Natural killer cell treated with Interleukin-12 subunit alpha and Interleukin-12 subunit beta and Interleukin-15 and Interleukin-18, amount 100 ng/mL, for 72 hours (primary cell): ENCODE measurements at regions not wholly inside any gene's neighbourhood (a gene's known extent, or its start where the extent isn't known, plus 50 kb on each side); places are given as distances from the start of the nearest gene placed in this dataset.
"Not testable (repeated sequence)": the region's sequence is repeated elsewhere in the genome, so short reads cannot be mapped to it uniquely, and the experiment has no call there.

Experiments used
- ATAC-seq, 2 donors: fragments of 150-1000 bp; cut with Tn5 transposase in 1 of 2; sonication (Bioruptor Pico), chemical (Tn5 transposase) in 1 of 2; 2 replicates each; pipeline ENCODE4 v1.10.0; 2021
- DNase-seq: peaks from one replicate; pipeline ENCODE4 v3.0.0; 2022; ENCODE audit warnings: low spot score
- H3K27ac Mint-ChIP-seq, 2 donors: 1 replicate in 1 of 2; 2 replicates in 1 of 2; pipeline ENCODE4 v1.8.0; 2022; ENCODE audit warnings: mixed read lengths in 2 of 2, mild to moderate bottlenecking in 1 of 2, moderate library complexity in 1 of 2
- H3K27me3 Mint-ChIP-seq, 2 donors: 1 replicate in 1 of 2; 2 replicates in 1 of 2; pipeline ENCODE4 v1.8.0; 2022; ENCODE audit warnings: mixed read lengths in 2 of 2
- H3K36me3 Mint-ChIP-seq: one replicate; pipeline ENCODE4 v1.8.0; 2022; ENCODE audit warnings: mixed read lengths
- H3K4me1 Mint-ChIP-seq, 2 donors: 1 replicate in 1 of 2; 2 replicates in 1 of 2; pipeline ENCODE4 v1.8.0; 2022; ENCODE audit warnings: low read depth in 2 of 2, mixed read lengths in 2 of 2, mild to moderate bottlenecking in 1 of 2
- H3K4me3 Mint-ChIP-seq: one replicate; pipeline ENCODE4 v1.8.0; 2022; ENCODE audit warnings: mixed read lengths
- H3K9me3 Mint-ChIP-seq: 2 replicates; pipeline ENCODE4 v1.8.0; 2022; ENCODE audit warnings: mixed read lengths

DNA sequence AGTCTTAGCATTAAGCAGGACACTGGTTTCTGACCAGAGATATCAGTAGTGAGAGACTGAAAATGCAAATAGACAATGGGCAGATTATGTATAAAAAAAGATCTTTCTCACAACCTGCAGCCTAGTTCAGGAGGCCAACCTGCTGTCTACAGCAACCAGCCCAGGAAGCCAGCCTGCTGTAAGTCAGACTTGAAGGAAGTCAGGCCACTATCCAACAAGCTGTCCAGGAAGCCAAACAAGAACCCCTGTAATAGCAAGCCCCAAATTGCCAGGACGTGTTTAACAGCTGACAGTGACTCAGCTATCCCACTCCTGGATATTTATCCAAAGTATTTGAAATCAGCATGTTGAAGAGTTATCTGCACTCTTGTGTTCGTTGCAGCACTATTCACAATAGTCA, 121.8 kb upstream of the SPIN1 start:
- DNase-seq: no peak
- Mint-ChIP-seq H3K27me3 (no peaks in the 10 kb centered on the region), H3K4me1 (peaks cover 0 to 7% of the 10 kb centered on the region in 2 donors), H3K4me3 (no peak overlapping the region), H3K9me3 (no peaks in the 10 kb centered on the region), H3K27ac (no peak overlapping the region), H3K36me3 (no peaks in the 10 kb centered on the region)
- no peak for ATAC-seq

DNA sequence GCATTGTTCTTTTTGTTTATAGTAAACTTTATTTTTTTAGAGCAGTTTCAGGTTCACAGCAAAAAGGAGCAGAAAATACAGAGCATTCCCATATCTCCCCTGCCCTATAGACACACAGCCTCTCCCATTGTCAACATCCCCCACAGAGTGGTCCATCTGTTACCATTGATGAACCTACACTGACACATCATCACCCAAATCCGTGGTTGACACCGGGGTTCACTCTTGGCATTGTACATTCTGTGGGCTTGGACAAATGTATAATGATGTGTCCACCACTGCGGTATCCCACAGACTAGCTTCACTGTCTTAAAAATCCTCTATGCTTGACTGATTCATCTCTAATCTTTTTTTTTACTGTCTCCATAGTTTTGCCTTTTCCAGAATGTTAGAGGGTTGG, 120.7 kb upstream of the SPATA31C2 start:
- no peak overlapping the region for H3K4me3 Mint-ChIP-seq
- no peaks in the 10 kb centered on the region for H3K36me3 Mint-ChIP-seq
- ATAC-seq (no peak), DNase-seq (no peak)
- H3K27me3 Mint-ChIP-seq: peaks cover 21 to 22% of the 10 kb centered on the region in 2 donors
- H3K4me1 Mint-ChIP-seq: peaks cover 0 to 9% of the 10 kb centered on the region in 2 donors
- H3K9me3 Mint-ChIP-seq: no peaks in the 10 kb centered on the region
- no peak overlapping the region for H3K27ac Mint-ChIP-seq

DNA sequence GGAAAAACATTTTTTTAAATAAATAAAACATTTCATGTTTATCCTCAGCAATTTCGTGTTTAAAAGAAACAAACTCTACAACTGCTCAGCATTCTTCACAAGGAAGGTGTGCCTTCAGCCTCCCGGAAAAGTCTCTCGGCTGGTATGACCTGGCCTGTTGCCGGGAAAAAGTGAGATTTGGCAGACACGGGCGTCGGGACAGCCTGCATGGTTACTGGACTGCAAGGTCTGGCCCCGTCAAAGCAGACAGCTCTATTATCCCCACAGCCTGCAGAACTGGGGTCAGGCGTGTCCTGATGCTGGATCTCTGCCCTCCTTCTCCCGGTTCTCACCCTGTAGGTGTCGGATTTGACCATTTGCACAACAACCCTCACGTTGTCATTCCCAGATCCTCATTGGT, 120.3 kb upstream of the SPATA31C2 start:
- DNase-seq (no peak), ATAC-seq (no peak)
- Mint-ChIP-seq H3K4me1 (peaks cover 0 to 9% of the 10 kb centered on the region in 2 donors), H3K4me3 (no peak overlapping the region), H3K9me3 (no peaks in the 10 kb centered on the region), H3K27ac (no peak overlapping the region), H3K27me3 (peaks cover 21 to 22% of the 10 kb centered on the region in 2 donors), H3K36me3 (no peaks in the 10 kb centered on the region)

DNA sequence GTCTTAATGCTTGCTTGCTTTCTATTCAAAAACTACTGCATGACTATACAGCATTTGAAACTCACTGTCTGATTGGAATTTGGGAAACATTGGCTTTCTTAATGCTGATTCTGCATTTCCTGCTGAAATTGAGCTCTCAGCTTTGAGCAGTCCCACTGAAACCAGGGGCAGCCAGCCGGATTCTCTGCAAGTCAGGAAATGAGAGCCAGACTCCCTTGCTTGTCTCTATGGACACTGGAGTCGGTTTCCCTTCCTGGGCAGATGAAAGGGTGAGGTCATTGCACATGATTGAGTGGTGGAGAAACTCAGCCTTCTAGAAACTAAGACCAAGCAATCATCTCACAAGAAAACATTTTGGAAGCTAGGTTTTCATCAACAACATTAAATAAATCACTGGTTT, 119.7 kb upstream of the SPATA31C2 start:
- Mint-ChIP-seq H3K4me3 (no peak overlapping the region), H3K9me3 (no peaks in the 10 kb centered on the region), H3K4me1 (peaks cover 0 to 9% of the 10 kb centered on the region in 2 donors), H3K27me3 (peaks cover 21 to 22% of the 10 kb centered on the region in 2 donors), H3K36me3 (no peaks in the 10 kb centered on the region), H3K27ac (no peak overlapping the region)
- ATAC-seq (no peak), DNase-seq (no peak)

DNA sequence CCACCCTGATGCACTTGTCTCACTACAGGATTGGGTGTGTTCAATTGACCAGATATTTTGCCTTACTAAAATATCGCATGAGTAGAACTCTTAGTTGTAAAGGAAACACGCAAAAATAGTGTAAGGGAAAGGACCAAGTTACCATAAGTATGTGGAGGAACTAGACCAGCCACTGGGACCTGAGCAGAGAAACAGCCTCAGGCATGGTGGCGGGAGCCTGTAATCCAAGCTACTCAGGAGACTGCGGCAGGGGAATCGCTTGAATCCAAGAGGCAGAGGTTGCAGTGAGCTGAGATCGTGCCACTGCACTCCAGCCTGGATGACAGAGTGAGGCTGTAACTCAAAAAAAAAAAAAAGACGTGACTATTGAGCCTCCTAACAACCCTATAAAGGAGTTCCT, 117.9 kb upstream of the SPATA31C2 start:
- no peak for ATAC-seq
- Mint-ChIP-seq H3K4me3 (no peak overlapping the region), H3K9me3 (peaks cover 2% of the 10 kb centered on the region), H3K4me1 (peaks cover 0 to 2% of the 10 kb centered on the region in 2 donors), H3K27me3 (peaks cover 21 to 22% of the 10 kb centered on the region in 2 donors), H3K27ac (no peak overlapping the region), H3K36me3 (peaks cover 4% of the 10 kb centered on the region)
- DNase-seq: no peak

DNA sequence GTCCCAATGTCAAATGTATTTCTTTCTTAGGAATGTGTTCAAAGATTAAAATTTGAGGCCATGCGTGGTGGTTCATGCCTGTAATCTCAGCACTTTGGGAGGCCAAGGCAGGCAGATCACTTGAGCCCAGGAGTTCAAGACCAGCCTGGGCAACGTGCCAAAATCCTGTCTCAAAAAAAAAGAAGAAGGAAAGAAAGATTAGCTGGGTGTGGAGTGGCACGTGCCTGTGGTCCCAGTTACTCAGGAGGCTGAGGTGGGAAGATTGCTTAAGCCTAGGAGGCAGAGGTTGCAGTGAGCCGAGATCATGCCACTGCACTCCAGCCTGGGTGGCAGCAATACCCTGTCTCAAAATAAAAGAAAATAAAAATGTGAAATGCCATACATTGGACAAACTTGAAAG, 117.5 kb upstream of the SPATA31C2 start:
- not testable (repeated sequence) for ATAC-seq, H3K4me3 Mint-ChIP-seq, H3K36me3 Mint-ChIP-seq, H3K27ac Mint-ChIP-seq, H3K9me3 Mint-ChIP-seq, H3K4me1 Mint-ChIP-seq, DNase-seq
- peaks cover 19 to 22% of the 10 kb centered on the region in 2 donors for H3K27me3 Mint-ChIP-seq

DNA sequence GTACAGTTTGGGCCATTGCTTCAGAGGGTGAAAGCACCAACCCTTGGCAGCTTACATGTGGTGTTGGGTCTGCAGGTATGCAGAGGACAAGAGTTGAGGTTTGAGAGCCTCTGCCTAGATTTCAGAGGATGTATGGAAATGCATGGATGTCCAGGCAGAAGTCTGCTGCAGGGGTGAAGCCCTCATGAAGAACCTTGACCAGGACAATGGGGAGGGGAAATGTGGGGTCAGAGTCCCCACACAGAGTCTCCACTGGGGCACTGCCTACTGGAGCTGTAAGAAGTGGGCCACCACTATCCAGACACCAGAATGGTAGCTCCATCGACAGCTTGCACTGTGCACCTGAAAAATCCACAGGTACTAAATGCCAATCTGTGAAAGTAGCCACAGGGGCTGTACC, 113.6 kb upstream of the SPATA31C2 start:
- Mint-ChIP-seq H3K4me3 (no peak overlapping the region), H3K9me3 (peaks cover 8% of the 10 kb centered on the region), H3K27me3 (peaks cover 32 to 35% of the 10 kb centered on the region in 2 donors), H3K4me1 (no peaks in the 10 kb centered on the region), H3K36me3 (peaks cover 9% of the 10 kb centered on the region), H3K27ac (no peak overlapping the region)
- DNase-seq (no peak), ATAC-seq (no peak)

DNA sequence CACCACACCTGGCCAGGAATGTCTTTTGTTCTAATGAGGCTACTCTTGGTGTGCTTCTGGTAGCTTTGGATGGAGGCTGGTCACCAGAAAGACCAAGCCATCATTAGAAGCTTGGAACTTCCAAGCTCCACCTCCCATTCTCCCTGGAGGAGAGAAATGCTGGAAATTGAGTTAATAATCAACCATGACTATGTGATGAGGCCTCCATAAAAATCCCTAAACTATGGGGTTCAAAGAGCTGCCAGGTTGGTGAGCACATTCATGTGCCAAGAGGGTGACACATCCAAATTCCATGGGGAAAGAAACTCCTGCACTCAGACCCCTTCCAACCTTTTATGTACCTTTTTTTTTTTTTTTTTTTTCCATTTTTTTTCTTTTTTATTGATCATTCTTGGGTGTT, 105.5 kb upstream of the SPATA31C2 start:
- peaks cover 0 to 3% of the 10 kb centered on the region in 2 donors for H3K4me1 Mint-ChIP-seq
- no peak for ATAC-seq
- H3K9me3 Mint-ChIP-seq: no peaks in the 10 kb centered on the region
- H3K27ac Mint-ChIP-seq: no peak overlapping the region
- no peak overlapping the region for H3K4me3 Mint-ChIP-seq
- H3K36me3 Mint-ChIP-seq: no peaks in the 10 kb centered on the region
- DNase-seq: no peak
- H3K27me3 Mint-ChIP-seq: peaks cover 40 to 50% of the 10 kb centered on the region in 2 donors

DNA sequence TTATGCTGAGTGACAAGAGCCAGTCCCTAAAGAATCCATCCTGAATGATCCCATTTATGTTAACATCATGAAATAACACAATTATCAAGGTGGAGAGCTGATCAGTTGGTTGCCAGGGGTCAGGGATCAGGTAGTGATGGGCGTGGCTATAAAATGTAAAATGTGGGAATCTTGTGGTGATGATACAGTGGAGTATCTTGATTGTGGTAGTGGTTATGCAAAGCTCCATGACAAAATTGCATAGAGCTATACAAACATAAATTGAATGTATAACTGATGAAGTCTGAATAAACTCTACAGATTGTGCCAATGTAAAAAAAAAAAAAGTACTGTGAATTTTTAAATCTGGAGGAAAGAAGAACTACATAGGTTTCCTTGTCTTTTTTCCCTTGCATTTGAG, 104.6 kb upstream of the SPATA31C2 start:
- H3K4me3 Mint-ChIP-seq: no peak overlapping the region
- no peak for ATAC-seq
- peaks cover 0 to 9% of the 10 kb centered on the region in 2 donors for H3K4me1 Mint-ChIP-seq
- H3K27ac Mint-ChIP-seq: no peak overlapping the region
- H3K9me3 Mint-ChIP-seq: no peaks in the 10 kb centered on the region
- no peaks in the 10 kb centered on the region for H3K36me3 Mint-ChIP-seq
- no peak for DNase-seq
- peaks cover 34 to 42% of the 10 kb centered on the region in 2 donors for H3K27me3 Mint-ChIP-seq

DNA sequence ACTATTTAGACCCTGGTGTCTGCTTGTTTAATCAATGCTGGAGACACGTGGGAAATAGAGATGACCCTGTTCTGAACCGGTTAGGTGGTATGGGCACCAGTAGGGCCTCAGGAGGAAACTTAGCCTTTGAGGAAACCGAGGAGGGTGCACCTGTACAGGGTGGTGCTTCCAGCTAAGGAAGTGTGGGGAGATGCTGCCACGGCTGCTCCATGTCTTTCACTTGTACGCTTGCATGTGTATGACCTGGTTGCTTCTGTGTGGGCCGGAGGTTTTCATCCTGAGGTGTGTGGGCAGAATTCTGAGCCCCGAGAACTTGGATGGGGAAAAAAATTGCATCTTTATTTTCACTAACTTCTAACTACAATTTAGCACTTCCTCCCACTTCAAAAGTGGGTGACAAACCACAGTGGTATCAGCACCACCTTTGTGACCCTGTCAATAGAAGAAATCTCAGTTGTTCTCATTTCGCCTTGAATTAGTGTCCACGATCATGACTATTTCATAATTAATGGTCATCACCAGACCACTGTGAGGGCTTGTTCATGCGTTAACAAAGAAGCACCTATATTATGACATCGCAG, 99.8 kb upstream of the SPATA31C2 start:
- DNase-seq: no peak
- ATAC-seq: no peak

DNA sequence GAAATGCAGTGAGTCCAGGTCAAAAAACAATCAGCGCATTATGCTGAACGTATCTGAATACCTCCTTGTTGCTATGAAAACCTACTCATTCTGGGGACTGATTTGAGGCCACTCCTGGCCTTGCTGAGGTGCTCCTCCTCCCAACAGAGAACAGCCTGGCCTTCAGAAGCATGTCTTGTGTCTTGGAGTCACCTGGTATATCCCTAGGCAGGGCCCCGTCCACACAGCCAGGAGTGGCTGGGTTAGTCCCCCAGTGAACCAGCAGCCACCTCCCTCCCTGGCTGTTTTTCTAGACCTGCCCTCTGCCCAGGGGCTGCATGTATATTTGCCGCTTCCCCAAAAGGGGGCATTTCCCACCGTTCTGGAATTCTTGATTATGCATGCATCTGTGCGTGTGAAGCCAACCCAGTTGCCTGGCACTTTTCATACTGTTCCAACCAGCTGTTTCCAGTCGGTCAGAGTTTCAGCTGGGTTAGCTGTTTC, 99.2 kb upstream of the SPATA31C2 start:
- Mint-ChIP-seq H3K4me3 (no peak overlapping the region), H3K4me1 (peaks cover 0 to 17% of the 10 kb centered on the region in 2 donors), H3K27me3 (peaks cover 51 to 52% of the 10 kb centered on the region in 2 donors), H3K9me3 (peaks cover under 1% of the 10 kb centered on the region), H3K27ac (no peak overlapping the region), H3K36me3 (no peaks in the 10 kb centered on the region)
- DNase-seq (no peak), ATAC-seq (no peak)

More for the DNA sequence above, 99.8 kb upstream of the SPATA31C2 start:
- Mint-ChIP-seq H3K9me3 (no peaks in the 10 kb centered on the region), H3K4me1 (peaks cover 0 to 17% of the 10 kb centered on the region in 2 donors), H3K27ac (no peak overlapping the region), H3K4me3 (no peak overlapping the region), H3K36me3 (no peaks in the 10 kb centered on the region), H3K27me3 (peaks cover 51 to 52% of the 10 kb centered on the region in 2 donors)

DNA sequence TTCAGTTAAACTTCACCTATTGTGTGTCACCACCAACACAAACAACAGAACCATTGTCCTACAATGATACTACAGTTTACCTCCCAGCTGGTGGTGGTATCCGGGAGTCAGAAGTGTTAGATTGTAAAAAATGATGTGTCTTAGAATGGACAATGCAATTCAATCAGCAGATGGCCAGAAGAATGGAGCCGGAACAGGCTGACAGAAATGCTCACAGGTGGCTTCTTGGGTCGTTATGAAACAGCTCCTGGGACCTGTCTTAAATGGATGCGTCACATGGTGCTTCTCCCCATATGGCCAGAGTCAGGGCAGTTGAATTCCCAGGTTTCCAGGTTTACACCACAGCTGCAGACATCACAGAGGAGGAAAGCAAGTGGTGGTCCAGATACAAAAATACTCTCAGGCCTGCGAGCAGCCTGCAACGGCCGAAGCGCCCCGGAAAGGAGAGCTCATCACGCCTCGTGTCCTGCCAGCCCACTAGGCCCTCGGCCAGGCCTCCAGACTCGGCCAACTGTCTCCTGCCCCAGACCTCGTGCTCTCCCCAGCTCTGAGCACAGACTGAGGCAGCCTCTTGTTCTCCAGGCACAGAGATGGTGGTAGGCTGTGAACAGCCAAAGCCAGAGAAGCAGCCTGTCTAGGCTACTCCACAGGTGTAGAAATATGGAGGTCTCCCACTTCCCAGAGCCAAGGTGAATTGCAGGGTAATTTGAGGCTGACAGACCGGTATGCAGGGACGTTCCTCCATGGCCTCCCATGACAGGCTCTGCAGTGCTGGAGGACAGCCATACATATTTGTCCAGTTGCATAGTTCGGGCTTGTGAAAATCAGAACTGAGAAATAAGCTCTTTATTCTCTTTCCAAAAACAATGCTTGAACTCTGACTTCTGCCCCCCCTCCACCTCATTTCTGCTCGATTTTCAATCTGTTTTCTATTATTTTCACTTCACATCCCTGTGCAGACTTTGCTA, 98.5 kb upstream of the SPATA31C2 start:
- Mint-ChIP-seq H3K9me3 (peaks cover 5% of the 10 kb centered on the region), H3K27me3 (peaks cover 50 to 54% of the 10 kb centered on the region in 2 donors), H3K27ac (no peak overlapping the region), H3K36me3 (no peaks in the 10 kb centered on the region), H3K4me3 (no peak overlapping the region), H3K4me1 (peaks cover 0 to 17% of the 10 kb centered on the region in 2 donors)
- ATAC-seq (no peak), DNase-seq (no peak)

DNA sequence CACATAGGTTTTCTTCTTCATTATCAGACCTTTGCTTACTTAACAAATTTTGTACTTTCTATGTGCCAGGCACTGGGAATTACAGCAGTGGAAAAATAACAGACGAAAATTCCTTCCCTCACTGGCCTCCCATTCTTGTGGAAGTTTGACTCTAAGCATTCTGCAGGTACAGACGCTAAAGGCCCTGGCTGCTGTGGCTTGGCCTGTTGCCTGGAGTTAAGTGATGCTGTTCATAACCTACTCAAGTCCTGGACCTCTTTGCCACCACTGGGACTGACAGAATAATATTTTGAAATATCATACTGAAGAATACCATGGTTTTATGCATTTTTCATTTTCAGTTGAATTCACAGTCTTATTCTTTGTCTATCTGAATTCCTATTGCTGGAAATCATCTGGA, 97.3 kb upstream of the SPATA31C2 start:
- H3K9me3 Mint-ChIP-seq: peaks cover 5% of the 10 kb centered on the region

DNA sequence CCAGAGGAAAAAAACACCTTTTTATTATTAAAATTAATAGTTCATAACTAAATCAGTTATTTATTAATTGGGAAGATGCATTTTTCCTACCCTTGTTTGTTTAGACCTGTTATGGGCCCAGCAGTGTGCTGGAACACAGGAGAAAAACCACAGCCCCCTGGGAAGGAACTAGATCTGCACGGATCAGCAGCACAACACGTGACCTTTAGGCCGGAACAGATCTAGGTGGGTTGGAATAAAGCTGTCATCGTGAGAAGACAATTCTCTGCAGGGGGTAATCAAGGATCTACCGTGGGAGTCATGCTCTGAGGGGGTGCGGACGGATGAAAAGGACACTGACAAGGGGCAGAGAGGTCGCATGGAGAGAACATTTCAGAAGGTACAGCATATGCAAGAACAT, 95.8 kb upstream of the SPATA31C2 start:
- H3K27ac Mint-ChIP-seq: no peak overlapping the region
- no peak overlapping the region for H3K4me3 Mint-ChIP-seq
- no peaks in the 10 kb centered on the region for H3K36me3 Mint-ChIP-seq
- DNase-seq (no peak), ATAC-seq (no peak)
- peaks cover 31 to 51% of the 10 kb centered on the region in 2 donors for H3K27me3 Mint-ChIP-seq
- peaks cover 5% of the 10 kb centered on the region for H3K9me3 Mint-ChIP-seq
- peaks cover 0 to 15% of the 10 kb centered on the region in 2 donors for H3K4me1 Mint-ChIP-seq

More for the DNA sequence above, 97.3 kb upstream of the SPATA31C2 start:
- Mint-ChIP-seq H3K27me3 (peaks cover 39 to 49% of the 10 kb centered on the region in 2 donors), H3K4me3 (no peak overlapping the region), H3K27ac (no peak overlapping the region), H3K36me3 (no peaks in the 10 kb centered on the region), H3K4me1 (peaks cover 0 to 17% of the 10 kb centered on the region in 2 donors)
- no peak for ATAC-seq
- DNase-seq: no peak
